Osteocyte (in vitro differentiated cells): ENCODE measurements at regions not wholly inside any gene's neighbourhood (a gene's known extent, or its start where the extent isn't known, plus 50 kb on each side); places are given as distances from the start of the nearest gene placed in this dataset.

Experiments used
- DNase-seq: peaks from one replicate; pipeline ENCODE4 v3.0.0; 2021; ENCODE audit warnings: mixed read lengths; ENCODE audit not compliant: unreplicated experiment; ENCODE audit errors: extremely low spot score
- H3K27ac Mint-ChIP-seq: one replicate; pipeline ENCODE4 v1.8.0; 2021; ENCODE audit warnings: mild to moderate bottlenecking, mixed read lengths; ENCODE audit not compliant: unreplicated experiment
- H3K27me3 Mint-ChIP-seq: one replicate; pipeline ENCODE4 v1.8.0; 2021; ENCODE audit warnings: mixed read lengths; ENCODE audit not compliant: unreplicated experiment
- H3K36me3 Mint-ChIP-seq: one replicate; pipeline ENCODE4 v1.8.0; 2021; ENCODE audit warnings: mixed read lengths; ENCODE audit not compliant: unreplicated experiment
- H3K4me1 Mint-ChIP-seq: one replicate; pipeline ENCODE4 v1.8.0; 2021; ENCODE audit warnings: mixed read lengths; ENCODE audit not compliant: unreplicated experiment
- H3K4me3 Mint-ChIP-seq: one replicate; pipeline ENCODE4 v1.8.0; 2021; ENCODE audit warnings: mild to moderate bottlenecking, moderate library complexity, mixed read lengths; ENCODE audit not compliant: unreplicated experiment
- H3K9me3 Mint-ChIP-seq: one replicate; pipeline ENCODE4 v1.8.0; 2021; ENCODE audit warnings: mixed read lengths; ENCODE audit not compliant: unreplicated experiment
- TF ChIP-seq, protein P1 (sequence below): fragments of 200-600 bp; sonication (generic); IDR thresholded peaks from 2 replicates; pipeline ENCODE4 v1.5.0; 2021; ENCODE audit warnings: antibody characterized with exemption, mild to moderate bottlenecking, moderate library complexity

GRCh38 chr2:235263205-235264120, 230.4 kb upstream of the AGAP1 start:
- H3K4me1 Mint-ChIP-seq = peaks cover 25% of the 10 kb centered on the region
- H3K4me3 Mint-ChIP-seq = peak overlapping the region; percentile 57
- H3K36me3 Mint-ChIP-seq = no peaks in the 10 kb centered on the region
- peak; percentile 88 for DNase-seq
- H3K27me3 Mint-ChIP-seq = no peaks in the 10 kb centered on the region
- H3K27ac Mint-ChIP-seq = peak overlapping the region; percentile 91
- TF ChIP-seq, protein P1, sequence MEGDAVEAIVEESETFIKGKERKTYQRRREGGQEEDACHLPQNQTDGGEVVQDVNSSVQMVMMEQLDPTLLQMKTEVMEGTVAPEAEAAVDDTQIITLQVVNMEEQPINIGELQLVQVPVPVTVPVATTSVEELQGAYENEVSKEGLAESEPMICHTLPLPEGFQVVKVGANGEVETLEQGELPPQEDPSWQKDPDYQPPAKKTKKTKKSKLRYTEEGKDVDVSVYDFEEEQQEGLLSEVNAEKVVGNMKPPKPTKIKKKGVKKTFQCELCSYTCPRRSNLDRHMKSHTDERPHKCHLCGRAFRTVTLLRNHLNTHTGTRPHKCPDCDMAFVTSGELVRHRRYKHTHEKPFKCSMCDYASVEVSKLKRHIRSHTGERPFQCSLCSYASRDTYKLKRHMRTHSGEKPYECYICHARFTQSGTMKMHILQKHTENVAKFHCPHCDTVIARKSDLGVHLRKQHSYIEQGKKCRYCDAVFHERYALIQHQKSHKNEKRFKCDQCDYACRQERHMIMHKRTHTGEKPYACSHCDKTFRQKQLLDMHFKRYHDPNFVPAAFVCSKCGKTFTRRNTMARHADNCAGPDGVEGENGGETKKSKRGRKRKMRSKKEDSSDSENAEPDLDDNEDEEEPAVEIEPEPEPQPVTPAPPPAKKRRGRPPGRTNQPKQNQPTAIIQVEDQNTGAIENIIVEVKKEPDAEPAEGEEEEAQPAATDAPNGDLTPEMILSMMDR = peak; percentile 8
- H3K9me3 Mint-ChIP-seq = no peaks in the 10 kb centered on the region

DNA sequence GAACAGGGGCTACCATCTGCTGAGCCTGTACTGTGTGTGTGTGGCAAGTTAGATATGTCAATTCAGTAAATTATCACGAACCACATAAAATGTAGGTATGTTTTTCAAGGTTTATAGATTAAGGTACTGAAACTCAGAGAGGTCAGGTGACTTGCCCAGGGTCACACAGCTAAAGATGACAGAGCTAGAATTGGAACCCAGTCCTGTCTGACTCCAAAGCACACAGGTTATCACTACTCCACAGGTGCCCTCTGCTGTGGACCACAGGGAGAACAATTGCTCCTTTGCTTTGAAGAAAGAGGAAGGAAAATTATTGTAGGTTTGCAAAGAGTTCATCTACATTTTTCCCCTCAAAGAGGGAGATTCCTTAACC, 229.7 kb upstream of the AGAP1 start:
- H3K4me1 Mint-ChIP-seq = peaks cover 32% of the 10 kb centered on the region

GRCh38 chr2:235264512-235264911, 229.3 kb upstream of the AGAP1 start:
- Mint-ChIP-seq H3K4me3 (no peak overlapping the region), H3K4me1 (peaks cover 34% of the 10 kb centered on the region), H3K27me3 (no peaks in the 10 kb centered on the region), H3K9me3 (no peaks in the 10 kb centered on the region), H3K27ac (no peak overlapping the region), H3K36me3 (no peaks in the 10 kb centered on the region)
- TF ChIP-seq, protein P1 = no peak
- no peak for DNase-seq

More for the DNA sequence above, 229.7 kb upstream of the AGAP1 start:
- no peaks in the 10 kb centered on the region for H3K9me3 Mint-ChIP-seq
- H3K4me3 Mint-ChIP-seq = peak overlapping the region; percentile 57
- H3K36me3 Mint-ChIP-seq = no peaks in the 10 kb centered on the region
- TF ChIP-seq, protein P1 = no peak
- H3K27me3 Mint-ChIP-seq = no peaks in the 10 kb centered on the region
- H3K27ac Mint-ChIP-seq = peak overlapping the region; percentile 91
- DNase-seq = no peak

- H3K4me3 Mint-ChIP-seq = no peak overlapping the region
- TF ChIP-seq, protein P1 = no peak
- no peaks in the 10 kb centered on the region for H3K36me3 Mint-ChIP-seq
- no peak for DNase-seq
- no peaks in the 10 kb centered on the region for H3K9me3 Mint-ChIP-seq
- H3K4me1 Mint-ChIP-seq = peaks cover 36% of the 10 kb centered on the region
- H3K27ac Mint-ChIP-seq = no peak overlapping the region
- H3K27me3 Mint-ChIP-seq = no peaks in the 10 kb centered on the region
These were observed 228.4 kb upstream of the AGAP1 start for GRCh38 chr2:235265348-235265965.

DNA sequence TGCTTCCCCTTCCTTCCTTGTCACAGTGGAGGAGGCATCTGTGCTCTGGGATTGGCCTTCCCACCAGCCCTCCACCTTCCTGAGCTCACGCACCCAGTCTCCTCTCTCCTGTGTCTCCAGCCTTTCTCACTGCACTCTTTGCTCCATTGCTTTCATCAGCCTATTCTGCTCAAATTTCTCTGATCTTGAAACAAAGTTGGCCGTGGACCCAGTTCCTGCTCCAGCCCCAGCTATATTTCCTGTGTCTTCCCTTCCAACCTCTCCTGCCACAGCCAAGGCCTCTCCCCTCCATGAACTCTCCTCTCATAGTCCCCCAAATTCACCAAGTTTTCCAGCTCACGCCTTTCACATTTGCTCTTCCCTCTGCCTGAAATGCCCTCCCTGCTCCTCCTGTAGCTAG, 226.6 kb upstream of the AGAP1 start:
- Mint-ChIP-seq H3K4me1 (peaks cover 38% of the 10 kb centered on the region), H3K9me3 (no peaks in the 10 kb centered on the region), H3K27ac (no peak overlapping the region), H3K27me3 (no peaks in the 10 kb centered on the region), H3K4me3 (no peak overlapping the region), H3K36me3 (no peaks in the 10 kb centered on the region)
- TF ChIP-seq, protein P1 = no peak
- DNase-seq = no peak
